Type B pancreatic cell (in vitro differentiated cells): ENCODE measurements at regions not wholly inside any gene's neighbourhood (a gene's known extent, or its start where the extent isn't known, plus 50 kb on each side); places are given as distances from the start of the nearest gene placed in this dataset.
A peak's percentile ranks its signal among the peaks of the same experiment; 100 is the strongest.

ENCODE experiments used
- DNase-seq: peaks from one replicate; pipeline ENCODE4 v3.0.0; 2021; ENCODE audit warnings: mixed read lengths; ENCODE audit not compliant: unreplicated experiment; ENCODE audit errors: extremely low spot score
- H3K27ac Mint-ChIP-seq: 2 replicates; pipeline ENCODE4 v1.8.0; 2021; ENCODE audit warnings: mild to moderate bottlenecking, mixed read lengths
- H3K27me3 Mint-ChIP-seq: 2 replicates; pipeline ENCODE4 v1.8.0; 2021; ENCODE audit warnings: mixed read lengths
- H3K36me3 Mint-ChIP-seq: 2 replicates; pipeline ENCODE4 v1.8.0; 2021; ENCODE audit warnings: mixed read lengths
- H3K4me1 Mint-ChIP-seq: one replicate; pipeline ENCODE4 v1.8.0; 2021; ENCODE audit warnings: mixed read lengths; ENCODE audit not compliant: unreplicated experiment
- H3K4me3 Mint-ChIP-seq: 2 replicates; pipeline ENCODE4 v1.8.0; 2021; ENCODE audit warnings: mild to moderate bottlenecking, mixed read lengths
- H3K9me3 Mint-ChIP-seq: 2 replicates; pipeline ENCODE4 v1.8.0; 2021; ENCODE audit warnings: mixed read lengths
- TF ChIP-seq, protein P1 (sequence below): fragments of 200-600 bp; sonication (generic); conservative IDR thresholded peaks from 2 replicates; pipeline ENCODE4 v1.5.0; 2021; ENCODE audit warnings: antibody characterized with exemption, mild to moderate bottlenecking

DNA sequence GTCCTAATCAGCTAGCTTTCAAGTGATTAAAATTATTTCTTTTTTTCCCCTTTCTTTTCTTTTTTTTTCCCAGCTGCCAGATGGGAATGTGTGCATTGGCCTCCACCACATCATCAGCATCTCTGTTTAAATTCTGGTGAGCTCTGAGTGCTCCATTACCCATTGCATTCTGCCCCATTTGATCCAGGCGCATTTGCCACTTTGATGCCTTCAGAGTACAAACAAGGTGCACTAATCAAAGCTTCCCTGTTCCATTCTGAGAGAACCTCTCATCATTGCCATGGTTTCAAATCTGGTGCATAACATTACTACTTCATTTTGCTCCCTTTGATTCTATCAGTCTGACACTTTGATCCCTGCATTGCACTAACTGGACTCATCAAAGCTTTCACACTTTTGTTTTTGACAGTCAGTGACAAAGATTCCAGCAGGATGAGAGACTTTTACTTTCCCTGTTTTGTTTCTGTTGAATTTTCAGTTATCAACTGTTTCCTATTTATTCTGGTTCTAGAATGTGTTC lies 238.8 kb upstream of the PCDH10 start:
- H3K36me3 Mint-ChIP-seq = no peaks in the 10 kb centered on the region
- no peak for DNase-seq
- H3K4me1 Mint-ChIP-seq = no peaks in the 10 kb centered on the region

DNA sequence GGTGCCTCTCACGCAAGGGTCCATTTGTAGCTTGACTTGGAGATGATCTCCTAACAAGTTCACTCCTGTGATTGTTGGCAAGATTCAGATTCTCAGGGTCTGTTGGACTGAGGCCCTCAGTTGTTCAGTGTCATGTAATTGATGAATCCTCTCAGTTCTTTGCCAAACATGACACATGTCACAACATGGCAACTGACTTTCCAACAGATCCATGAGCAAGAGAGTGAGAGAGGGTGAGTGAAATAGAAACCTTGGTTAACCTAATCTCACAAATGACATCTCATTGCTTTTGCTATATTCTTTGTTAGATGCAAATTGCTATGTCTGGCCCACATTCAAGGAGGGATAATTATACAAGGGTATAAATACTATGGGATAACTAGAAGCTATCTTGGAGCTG lies 231.0 kb upstream of the PCDH10 start:
- no peaks in the 10 kb centered on the region for H3K9me3 Mint-ChIP-seq
- no peak overlapping the region for H3K27ac Mint-ChIP-seq
- no peak for DNase-seq
- TF ChIP-seq, protein P1, sequence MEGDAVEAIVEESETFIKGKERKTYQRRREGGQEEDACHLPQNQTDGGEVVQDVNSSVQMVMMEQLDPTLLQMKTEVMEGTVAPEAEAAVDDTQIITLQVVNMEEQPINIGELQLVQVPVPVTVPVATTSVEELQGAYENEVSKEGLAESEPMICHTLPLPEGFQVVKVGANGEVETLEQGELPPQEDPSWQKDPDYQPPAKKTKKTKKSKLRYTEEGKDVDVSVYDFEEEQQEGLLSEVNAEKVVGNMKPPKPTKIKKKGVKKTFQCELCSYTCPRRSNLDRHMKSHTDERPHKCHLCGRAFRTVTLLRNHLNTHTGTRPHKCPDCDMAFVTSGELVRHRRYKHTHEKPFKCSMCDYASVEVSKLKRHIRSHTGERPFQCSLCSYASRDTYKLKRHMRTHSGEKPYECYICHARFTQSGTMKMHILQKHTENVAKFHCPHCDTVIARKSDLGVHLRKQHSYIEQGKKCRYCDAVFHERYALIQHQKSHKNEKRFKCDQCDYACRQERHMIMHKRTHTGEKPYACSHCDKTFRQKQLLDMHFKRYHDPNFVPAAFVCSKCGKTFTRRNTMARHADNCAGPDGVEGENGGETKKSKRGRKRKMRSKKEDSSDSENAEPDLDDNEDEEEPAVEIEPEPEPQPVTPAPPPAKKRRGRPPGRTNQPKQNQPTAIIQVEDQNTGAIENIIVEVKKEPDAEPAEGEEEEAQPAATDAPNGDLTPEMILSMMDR = no peak
- H3K27me3 Mint-ChIP-seq = no peaks in the 10 kb centered on the region
- no peaks in the 10 kb centered on the region for H3K36me3 Mint-ChIP-seq
- H3K4me1 Mint-ChIP-seq = no peaks in the 10 kb centered on the region
- no peak overlapping the region for H3K4me3 Mint-ChIP-seq

More for the DNA sequence above, 238.8 kb upstream of the PCDH10 start:
- H3K27me3 Mint-ChIP-seq = no peaks in the 10 kb centered on the region
- no peaks in the 10 kb centered on the region for H3K9me3 Mint-ChIP-seq
- TF ChIP-seq, protein P1 = no peak
- H3K27ac Mint-ChIP-seq = no peak overlapping the region
- no peak overlapping the region for H3K4me3 Mint-ChIP-seq

DNA sequence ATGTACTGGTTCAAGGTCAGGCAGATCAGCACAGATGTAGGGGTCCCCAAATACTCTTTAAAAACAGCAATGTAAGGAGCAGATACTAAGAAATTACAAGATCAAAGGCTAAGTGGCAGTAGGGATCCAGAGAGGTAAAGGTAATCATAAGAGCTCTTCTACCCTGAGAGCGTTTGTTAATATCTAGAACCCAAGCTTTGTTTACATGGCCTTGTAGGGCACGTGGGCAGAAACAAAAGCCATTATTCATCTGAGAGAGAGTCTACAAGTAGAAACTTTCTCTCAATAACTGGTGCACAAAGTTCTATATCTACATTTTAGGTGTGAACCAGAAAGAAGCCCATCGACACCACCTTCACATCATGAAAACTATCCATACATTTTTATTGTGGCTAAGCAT lies 225.6 kb upstream of the PCDH10 start:
- TF ChIP-seq, protein P1 = no peak
- Mint-ChIP-seq H3K4me3 (no peak overlapping the region), H3K27ac (no peak overlapping the region), H3K36me3 (no peaks in the 10 kb centered on the region), H3K9me3 (no peaks in the 10 kb centered on the region), H3K27me3 (no peaks in the 10 kb centered on the region), H3K4me1 (no peaks in the 10 kb centered on the region)
- DNase-seq = no peak

DNA sequence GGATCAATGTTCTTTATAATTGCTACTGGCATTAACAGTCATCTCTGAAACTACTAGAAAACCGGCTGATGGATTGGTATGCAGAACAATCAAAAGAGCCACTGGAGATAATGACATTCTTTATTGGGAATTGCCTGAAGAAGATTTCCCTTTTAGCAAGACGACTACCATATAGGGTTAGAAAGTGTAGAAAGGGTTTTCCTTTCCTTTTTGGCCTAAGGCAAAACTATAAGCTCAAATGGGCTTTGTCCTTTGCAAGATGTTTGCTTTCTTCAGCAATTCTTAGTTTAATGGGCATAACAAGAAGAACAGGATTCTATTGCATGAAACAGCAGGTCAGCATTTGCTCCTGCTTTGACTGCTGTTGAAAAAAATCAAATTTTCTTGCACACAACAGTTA lies 214.2 kb upstream of the PCDH10 start:
- H3K27me3 Mint-ChIP-seq = no peaks in the 10 kb centered on the region
- H3K27ac Mint-ChIP-seq = peak overlapping the region; percentile 81
- no peaks in the 10 kb centered on the region for H3K36me3 Mint-ChIP-seq
- no peak overlapping the region for H3K4me3 Mint-ChIP-seq
- H3K9me3 Mint-ChIP-seq = peaks cover 6% of the 10 kb centered on the region
- TF ChIP-seq, protein P1 = no peak
- H3K4me1 Mint-ChIP-seq = peaks cover 10% of the 10 kb centered on the region
- DNase-seq = no peak

DNA sequence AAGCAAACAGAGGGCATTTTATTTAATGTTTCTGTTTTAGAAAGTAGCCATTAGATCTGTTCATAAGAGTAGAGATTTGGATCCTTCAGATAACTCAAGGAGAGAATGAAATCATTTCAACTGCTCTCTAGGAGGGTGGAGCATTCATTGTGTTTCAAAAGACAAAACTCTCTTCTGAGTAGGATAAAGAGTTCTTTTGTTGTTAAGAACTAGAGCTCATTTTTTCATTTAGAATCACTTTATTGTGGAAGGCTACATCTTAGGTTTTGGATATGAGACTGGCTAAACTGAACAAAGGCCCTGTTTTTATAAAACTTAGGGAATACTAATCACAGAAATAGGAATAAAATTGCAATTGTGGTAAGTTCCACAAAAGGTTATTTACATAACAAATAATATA lies 193.9 kb upstream of the PCDH10 start:
- no peak overlapping the region for H3K27ac Mint-ChIP-seq
- TF ChIP-seq, protein P1 = no peak
- no peaks in the 10 kb centered on the region for H3K4me1 Mint-ChIP-seq
- no peak overlapping the region for H3K4me3 Mint-ChIP-seq
- no peak for DNase-seq
- no peaks in the 10 kb centered on the region for H3K36me3 Mint-ChIP-seq
- H3K9me3 Mint-ChIP-seq = peaks cover 3% of the 10 kb centered on the region
- no peaks in the 10 kb centered on the region for H3K27me3 Mint-ChIP-seq

DNA sequence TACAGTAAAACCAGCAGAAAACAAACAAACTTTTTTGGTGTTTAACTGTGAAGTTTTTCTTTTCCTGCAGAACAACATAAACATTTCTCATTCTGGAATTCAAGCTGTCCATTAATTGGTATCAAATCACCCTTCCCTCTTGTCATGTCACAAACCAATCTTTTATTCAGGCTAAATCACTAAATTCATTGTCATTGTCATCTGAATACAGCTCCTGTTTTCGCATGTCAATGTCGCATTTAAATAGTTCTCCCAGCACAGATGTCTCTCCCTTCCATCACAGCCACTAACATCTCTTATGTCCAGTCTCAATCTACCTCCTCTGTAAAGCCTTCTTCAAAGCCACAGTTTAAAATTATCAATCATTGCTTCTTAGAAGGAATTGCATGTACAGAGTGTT lies 192.1 kb upstream of the PCDH10 start:
- no peak for DNase-seq
- Mint-ChIP-seq H3K36me3 (no peaks in the 10 kb centered on the region), H3K4me1 (no peaks in the 10 kb centered on the region), H3K27me3 (no peaks in the 10 kb centered on the region), H3K9me3 (no peaks in the 10 kb centered on the region), H3K27ac (no peak overlapping the region), H3K4me3 (no peak overlapping the region)
- TF ChIP-seq, protein P1 = no peak
